ENCODE measurements at regions not wholly inside any gene's neighbourhood (a gene's known extent, or its start where the extent isn't known, plus 50 kb on each side); places are given as distances from the start of the nearest gene placed in this dataset.

DNA sequence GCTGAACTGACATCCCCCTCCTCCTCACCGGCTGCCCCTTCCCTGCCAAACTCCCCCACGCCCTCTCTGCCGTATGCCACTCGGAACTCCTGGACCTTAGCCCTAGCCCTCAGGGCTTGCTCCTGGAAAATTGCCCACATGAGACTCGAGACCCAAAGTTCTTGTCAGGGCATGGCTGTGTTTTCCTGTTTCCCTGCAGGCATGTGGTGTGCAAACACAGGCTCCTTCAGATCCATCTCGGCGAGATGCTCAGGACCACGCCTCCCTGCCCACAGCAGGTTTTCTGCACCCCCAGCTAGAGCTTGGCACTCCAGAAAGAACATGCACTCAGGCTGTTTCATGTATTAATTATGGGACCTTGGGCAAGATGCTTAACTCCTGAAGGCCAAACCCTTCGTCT lies 1480.4 kb downstream of the BRD1 start:
- H3K4me3 ChIP-seq (ENCODE audit: low read depth, low read length), result no peak overlapping the region

DNA sequence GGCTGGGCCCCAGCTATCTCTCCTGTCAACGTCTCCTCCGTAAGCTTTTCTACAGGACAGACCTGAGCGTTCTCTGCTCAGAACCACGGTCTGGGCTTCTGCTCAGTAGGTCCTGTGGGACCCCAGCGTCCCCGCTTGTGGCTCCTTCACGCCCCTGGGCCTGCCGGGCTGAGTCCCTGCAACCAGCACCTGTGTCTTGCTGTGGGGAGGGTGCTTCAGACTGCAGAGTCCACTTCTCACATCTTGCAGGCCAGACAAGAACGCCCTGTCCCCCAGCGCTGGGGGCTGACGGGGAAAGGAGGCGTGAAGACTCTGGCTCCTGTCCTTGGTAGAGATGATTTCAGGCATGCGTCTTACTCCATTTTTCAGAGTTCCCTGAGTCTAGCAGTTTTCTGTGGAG lies 1480.8 kb downstream of the BRD1 start:
- no peak overlapping the region for H3K4me3 ChIP-seq (ENCODE audit: low read depth, low read length)

DNA sequence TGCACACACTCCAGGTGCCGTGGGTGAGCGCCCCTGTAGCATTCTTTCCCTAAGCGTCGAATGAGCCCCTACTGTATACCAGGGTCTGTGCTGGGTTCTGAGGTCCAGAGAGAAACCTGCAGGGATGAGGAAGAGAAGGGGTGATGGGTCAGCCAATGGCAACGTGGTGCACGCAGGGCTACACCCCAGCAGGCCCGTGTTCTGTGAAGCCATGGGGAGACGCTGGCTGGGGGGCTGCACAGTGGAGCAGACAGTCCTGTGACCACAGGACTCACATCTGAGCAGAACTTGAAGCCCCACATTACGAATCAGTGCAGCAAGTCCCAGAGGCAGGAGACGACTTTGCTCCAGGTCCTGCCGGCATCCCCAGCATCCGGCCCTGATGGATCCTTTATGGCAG lies 1481.4 kb downstream of the BRD1 start:
- no peak overlapping the region for H3K4me3 ChIP-seq (ENCODE audit: low read depth, low read length)

DNA sequence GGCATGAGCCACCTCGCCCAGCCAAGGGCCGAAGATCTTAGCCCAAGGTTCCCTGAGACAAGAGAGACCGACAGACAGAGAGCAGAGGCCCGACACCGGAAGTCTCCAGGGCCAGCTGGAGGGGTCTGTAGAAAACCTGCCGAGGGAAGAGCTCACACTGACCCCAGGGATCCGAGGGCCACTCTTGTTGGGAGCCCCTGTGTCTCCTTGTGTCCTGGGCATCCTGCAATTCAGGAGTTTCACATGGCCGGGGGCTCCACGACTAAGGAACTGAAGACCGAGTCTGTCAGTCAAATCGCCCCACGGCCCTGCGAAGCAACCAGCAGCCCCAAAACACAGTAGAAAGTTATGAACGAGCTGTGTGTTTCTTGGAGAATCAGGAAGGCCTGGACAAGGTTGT lies 1482.0 kb downstream of the BRD1 start:
- H3K4me3 ChIP-seq (ENCODE audit: low read depth, low read length), result no peak overlapping the region

DNA sequence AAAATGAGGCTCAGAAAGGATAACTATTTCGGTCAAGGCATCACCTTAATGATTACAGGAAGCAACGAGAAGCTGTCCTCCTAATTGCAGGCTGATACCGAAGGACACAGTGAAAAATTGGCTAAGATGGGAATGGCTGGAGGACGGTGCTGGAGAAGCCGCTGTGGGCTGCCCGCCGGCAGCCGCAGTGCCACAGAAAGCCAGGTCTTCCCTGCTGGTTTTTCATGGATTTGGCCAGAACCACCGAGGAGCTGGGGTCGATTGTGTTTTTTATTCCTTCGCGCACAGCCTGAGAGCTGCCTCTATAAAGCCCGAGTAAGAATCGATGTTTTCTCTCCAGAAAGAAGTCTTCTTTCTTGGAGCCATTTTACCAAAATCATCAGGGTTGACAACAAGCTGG lies 1484.2 kb downstream of the BRD1 start:
- H3K4me3 ChIP-seq (ENCODE audit: low read depth, low read length), result no peak overlapping the region

DNA sequence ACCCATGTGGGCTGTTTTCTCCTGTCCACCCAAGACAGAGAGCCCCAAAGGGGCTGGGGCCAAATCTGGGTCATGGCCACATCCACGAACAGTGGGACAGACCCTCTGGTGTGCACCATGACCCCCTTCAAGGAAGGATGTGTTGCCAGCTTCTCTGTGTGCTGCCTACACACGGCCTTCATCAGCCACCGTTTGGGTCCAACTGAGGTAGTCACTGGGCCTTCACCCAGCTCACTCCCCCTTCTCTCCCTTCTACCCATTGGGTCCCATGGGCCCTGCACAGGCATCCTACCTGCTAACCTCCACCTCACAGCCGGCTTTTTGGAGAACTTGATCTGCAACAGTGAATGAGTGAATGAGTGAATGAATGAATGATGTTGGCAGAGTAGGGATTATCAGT lies 1484.9 kb downstream of the BRD1 start:
- H3K4me3 ChIP-seq (ENCODE audit: low read depth, low read length), result no peak overlapping the region

DNA sequence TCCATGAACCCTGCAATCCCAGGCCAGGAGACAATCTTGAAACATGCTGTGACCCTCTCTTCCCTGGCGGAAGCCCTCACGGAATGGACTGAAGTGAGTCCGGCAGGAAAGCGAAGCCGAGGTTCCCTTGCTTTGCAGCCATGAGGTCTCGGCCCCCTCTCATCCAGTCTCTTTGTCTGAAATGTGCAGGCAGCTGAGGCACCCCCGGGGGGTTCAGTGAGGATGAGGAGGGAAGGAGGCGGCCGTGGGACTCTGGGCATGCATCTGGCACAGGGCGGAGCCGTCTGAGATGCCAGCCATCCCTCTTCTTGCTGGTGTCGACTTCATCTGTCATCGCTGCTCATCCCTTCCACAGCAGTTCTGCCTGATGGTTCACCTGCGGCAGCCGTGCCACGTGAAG lies 1485.7 kb downstream of the BRD1 start:
- H3K4me3 ChIP-seq (ENCODE audit: low read depth, low read length), result no peak overlapping the region

DNA sequence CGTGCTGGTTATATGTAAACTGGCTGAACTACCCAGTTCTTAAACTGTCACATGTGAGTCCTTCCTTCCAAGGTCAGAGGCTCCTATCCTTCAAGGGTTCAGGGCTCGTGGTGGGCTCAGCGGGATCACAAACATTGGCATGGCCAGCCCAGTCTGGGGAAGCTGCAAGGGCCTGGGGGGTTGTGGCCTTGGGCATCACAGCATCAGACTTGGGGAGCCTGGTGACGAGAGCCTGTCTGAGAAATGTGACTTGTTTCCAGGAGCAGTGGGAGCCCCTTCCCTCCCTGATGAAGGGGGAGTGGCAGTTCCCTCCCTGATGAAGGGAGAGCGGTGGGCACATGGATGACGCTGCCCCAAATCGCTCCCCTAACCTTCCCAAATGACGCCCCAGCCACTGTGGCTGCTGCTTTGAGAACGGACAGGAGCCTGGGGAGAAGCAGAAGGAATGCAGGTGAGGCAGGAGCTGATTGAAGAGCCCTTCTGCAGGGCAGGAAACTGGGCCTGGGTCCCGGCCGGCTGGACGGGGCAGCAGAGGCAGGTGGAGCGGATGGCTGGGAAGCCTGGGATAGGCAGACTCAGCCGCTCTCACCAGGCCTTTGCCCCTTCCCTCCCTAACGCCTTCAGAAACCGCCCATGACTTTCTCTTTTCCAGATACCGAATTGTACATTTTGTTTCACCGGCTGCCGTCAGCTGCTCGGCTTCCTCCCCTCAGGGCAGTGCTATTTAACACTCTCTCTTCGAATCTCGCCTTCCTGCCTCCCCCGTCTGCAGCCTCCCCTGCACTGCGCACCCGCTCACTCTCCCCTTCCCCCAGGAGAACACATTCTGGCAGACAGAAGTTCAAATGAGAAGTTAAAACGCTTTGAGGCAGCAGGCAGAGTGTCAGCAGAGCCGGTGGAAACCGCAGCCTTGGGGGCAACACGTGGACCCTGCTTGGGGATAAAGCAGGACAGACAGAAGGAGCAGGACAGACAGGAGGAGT lies 1486.7 kb downstream of the BRD1 start:
- no peak overlapping the region for H3K4me3 ChIP-seq (ENCODE audit: low read depth, low read length)

DNA sequence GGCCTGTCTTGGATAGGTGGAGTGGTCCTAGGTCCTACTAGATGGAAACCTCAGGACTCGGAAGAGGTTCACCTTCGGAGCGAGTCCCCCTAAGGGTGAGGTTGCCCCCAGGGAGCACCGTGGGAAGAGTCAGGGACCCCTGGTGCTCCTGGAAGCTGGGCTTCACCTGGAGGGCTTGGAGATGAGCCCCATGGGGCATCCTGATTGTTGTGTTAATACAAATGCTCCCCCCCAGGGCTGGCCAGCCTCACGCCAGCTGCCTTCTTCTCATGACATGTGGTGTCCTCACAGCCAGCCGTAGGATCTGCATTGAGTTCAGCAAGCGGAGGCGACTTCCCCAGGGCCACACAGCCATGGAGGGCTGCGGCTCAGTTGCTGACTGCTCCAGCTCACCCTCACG lies 1487.5 kb downstream of the BRD1 start:
- H3K4me3 ChIP-seq (ENCODE audit: low read depth, low read length), result no peak overlapping the region

DNA sequence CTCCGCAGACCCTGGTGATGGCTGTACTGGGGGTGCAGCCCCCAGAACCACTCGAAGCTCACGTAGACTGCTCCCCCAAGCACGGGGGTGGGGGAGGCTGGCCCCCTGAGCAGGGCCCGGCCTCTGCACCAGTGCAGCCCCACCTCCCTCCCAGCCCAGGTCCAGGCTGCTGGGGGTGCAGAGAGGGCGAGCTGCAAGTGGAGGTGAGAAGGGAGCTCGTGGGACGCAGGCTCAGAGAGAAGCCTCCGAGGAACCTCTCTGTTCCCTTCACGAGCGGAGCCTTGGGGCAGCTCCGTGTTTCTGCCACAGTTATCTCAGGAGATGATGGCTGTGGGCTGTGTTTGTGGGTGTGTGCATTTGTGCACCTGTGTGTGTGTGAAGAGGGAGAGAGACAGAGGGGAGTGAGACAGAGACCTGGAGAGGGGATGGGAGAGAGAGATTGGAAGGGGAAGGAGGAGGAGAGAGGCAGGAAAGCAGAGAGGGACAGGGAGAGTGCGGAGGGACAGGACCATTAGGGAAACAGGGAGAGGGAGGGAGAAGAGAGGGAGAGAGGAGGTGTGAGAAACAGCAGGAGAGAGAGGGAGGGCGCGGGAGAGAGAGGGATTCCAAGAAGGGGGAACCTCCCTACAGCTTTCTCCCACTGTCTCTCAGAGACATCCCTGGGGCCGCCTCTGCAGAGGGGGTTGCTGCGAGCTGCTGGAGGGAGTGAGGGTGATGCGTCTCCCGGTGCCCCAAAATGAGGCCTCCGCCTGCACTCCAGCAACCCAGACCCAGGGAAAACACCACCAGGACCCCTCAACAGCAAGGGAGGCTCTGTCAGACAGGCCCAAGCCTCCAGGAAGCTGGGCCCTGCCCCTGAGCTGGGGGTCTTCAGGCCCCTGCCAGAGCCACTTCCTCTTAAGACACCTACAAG lies 1488.6 kb downstream of the BRD1 start:
- no peak overlapping the region for H3K4me3 ChIP-seq (ENCODE audit: low read depth, low read length)

DNA sequence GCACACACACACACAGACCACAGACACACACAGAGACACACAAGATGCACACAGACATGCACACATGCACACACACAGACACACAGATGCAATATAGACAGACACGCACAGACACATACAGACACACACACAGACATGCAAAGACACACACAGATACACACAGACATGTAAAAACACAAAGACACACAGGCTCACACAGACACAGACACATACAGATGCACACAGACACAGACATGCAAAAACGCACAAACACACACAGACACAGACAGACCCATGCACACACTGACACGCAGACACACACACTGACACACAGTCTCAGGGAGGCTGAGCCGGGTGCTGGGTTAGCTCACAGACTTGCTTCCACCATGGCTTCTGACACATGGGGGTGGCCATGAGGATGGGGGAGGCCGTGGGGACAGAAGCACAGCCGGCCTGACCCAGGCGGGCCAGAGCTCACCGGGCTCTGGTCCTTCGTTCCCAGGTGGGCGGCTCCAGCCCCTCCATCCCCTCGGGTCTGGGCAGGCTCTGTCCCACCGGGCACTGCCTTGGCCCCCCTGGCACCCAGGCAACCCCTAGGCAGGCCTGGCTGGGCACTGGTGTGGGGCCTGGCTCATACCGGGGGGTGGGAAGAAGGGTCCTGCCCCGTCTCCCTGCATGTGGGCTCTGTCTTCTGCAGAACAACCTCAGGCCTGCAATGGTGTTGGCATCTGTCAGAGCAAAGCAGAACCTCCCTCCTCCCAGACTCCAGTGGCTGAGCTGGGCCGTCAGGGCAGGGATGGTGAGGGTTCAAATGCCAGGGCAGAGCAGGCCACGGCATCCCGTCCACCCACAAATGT lies 1489.5 kb downstream of the BRD1 start:
- no peak overlapping the region for H3K4me3 ChIP-seq (ENCODE audit: low read depth, low read length)

DNA sequence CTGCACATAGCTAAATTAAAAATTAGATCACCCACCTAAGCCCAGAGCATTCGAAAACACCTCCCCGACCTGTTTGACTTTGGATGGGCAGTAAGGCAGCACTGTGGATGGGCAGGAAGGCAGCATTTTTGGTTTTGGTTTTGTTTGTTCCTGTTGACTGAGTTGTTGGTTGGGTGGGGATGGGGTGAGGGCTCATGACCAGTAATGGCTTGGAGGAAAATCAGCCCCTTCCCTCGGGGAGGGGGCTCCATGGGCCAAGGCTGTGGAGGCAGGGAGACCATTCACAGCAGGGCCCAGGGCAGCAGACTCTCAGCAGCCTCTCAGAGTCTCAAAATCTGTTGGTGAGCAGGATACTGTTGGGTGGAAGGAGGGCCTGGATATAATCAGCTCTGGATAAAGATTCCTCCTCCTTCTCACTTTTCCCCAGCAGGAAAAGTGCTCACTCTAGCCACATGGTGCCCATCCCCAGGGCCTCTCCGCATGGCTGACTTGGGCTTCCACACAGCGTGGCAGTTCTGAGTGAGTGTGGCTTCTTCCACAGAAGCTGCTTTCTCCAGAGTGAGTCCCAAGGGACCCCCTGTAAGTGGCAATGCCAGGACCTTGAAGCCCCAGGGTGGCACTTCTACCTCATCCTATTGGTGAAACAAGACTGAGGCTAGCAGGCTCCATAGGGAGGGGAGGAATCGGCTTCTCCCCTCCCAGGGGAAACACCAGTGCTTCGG lies 1491.2 kb downstream of the BRD1 start:
- no peak overlapping the region for H3K4me3 ChIP-seq (ENCODE audit: low read depth, low read length)

DNA sequence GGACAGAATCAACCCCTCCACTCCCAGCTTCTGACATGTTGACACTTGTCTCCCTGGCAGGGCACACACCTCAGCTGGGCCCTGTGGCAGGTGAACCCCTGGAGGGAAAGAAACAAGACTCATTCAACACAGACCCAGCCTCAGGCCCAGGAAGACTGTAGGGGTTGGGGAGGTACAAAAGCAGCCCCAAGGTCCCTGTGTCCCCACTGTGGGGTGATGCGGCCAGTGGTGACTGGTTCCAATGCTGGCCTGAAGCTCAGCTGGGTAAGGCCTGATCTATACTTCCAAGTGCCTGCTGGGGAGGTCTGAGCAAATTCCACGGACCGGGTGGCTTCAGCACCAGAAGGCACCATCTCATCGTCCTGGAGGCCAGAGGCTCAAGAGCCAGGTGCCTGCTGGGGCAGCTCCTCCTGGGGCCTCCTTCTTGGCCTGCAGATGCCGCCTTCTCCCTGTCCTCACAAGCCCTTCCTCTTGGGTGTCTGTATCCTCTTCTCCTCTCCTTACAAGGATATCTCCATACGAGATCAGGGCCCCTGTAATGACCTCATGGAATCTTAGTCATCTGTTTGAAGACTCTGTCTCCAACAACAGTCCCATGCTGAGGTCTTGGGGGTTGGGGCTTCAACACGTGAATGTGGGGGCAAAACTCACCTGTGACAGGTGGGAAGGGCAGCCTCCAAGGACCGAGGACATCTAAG lies 1492.1 kb downstream of the BRD1 start:
- no peak overlapping the region for H3K4me3 ChIP-seq (ENCODE audit: low read depth, low read length)

DNA sequence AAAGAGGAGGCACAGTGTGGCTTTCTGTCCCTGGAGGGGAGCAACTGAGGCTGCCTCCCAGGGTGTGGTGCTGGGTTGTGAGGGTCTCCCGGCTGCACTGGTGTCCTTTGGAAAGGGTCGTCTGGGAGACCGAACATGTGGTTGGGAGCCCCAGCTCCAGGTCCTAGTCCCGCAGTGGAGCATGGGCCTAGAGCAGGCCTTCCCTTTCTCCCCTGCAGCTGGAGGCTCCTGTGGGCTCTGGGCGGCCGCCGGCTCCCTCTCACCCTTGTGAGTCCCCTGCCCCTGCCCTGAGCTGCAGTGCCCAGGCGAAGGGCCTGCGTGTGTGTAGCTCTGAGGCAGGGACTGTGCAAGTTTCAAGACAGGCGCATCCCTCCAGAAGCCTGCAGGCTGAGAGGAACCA lies 1492.7 kb downstream of the BRD1 start:
- H3K4me3 ChIP-seq (ENCODE audit: low read depth, low read length), result no peak overlapping the region

DNA sequence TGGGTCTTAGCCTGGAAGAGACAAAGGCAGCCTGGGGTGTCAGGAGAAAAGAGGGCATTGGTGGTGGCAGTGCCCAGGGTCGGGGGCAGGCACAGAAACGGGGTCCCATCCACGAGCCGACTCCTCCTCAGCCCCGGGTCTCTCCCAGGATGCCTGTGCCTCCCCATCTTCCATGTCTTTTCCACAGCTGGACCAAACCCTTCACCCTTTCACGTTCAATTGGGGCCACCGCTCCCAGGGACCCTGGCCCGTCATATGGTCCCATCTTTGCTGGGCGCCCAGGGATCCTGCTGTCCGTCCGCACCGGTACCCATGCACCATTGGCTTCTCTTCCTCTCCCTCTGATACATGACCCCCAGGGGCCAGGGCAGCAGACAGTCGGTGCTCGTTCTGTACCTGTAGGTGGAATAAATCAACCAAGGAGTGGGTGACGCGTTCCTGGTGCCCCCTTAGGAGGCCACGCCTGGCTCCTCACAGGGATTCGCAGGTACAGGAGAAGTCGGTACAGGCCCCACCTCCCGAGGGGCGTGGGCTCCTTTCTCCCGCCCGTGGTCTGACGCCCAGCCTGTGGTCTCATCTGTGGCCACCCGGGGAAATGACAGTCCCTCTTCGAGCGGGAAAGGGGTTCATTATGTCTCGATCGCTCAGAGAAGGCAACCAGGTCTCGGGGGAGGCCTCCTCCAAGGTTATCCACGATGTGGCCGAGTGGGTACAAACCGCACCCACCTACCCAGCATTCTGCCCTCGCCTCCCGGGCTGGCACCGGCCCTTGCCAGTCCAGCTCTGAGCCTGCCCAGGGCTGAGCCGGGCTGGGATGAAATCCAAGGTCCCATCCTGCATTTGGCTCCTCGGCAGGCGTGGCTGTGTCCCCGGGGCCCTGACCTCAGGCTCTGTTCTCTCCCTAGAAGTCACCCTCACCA lies 1493.6 kb downstream of the BRD1 start:
- H3K4me3 ChIP-seq (ENCODE audit: low read depth, low read length), result no peak overlapping the region

DNA sequence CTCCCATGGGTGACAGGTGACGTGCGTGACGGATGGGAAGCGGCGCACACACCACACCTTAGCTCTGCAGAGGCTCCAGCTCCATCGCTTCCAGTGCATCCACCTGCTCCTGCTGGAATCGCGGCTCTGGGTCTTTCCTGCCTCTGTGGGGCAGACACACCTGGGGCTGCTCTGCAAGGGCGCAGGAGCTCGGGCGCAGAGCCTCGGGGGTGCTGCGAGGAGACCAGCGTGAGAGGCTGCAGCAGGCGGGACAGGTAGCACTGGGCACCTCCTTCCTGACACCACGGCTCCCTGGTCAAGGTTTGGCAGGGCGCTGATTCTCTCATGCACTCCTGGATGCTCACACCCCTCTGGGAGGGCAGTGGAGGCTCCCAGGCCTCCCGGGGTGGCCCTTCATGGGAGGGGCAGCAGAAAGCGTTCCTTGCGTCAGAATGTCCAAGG lies 1494.3 kb downstream of the BRD1 start:
- no peak overlapping the region for H3K4me3 ChIP-seq (ENCODE audit: low read depth, low read length)

DNA sequence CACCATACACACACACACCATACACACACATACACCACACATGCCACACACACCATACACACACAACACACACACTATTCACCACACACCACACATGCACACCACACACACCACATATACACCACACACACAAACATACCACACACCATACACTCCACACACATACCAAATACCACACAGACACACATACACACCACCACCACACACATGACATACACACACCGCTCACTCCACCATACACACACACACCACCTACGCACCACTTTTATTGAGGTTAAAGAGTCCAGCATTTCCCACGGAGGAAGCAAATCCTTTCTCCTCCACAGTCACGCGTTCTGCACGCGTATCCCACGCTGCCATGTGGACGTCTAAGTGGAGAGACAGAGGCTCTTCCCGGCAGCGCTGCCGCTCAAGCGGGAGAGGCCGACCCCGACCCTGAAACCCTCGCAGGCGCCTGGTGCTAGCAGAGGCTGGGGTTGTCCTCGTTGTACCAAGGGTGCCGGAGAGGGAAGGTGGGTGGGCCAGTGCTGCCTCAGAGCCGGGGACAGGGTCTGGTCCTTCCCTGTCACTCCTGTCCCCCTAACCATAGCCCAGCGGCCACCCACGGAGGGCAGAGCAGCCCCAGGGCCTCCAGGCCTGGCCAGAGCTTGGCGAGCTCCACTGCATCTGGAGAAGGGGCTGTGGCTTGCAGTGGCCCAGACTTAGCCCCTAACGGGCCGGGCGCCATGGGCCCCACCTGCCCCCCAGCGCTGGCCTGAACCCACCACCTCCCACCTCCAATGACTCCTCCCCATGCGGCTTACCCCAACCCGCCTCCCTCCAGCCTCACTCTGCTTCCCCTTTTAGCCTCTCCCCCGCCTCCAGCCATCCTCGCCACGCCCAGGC lies 1495.0 kb downstream of the BRD1 start:
- no peak overlapping the region for H3K4me3 ChIP-seq (ENCODE audit: low read depth, low read length)
